Gastrocnemius medialis (tissue), 4 donors: ENCODE measurements at regions not wholly inside any gene's neighbourhood (a gene's known extent, or its start where the extent isn't known, plus 50 kb on each side); places are given as distances from the start of the nearest gene placed in this dataset.

ENCODE experiments used
- ATAC-seq, 2 donors: fragments of 150-250 bp; one replicate each; pipeline ENCODE4 v1.9.1; 2016
- DNase-seq, 2 donors: peaks; one replicate each; pipeline ENCODE4 v3.0.0-alpha.2; 2019
- H3K27ac ChIP-seq, 4 donors: fragments of 200-600 bp; sonication (generic); 1 replicate in 1 of 4; 2 replicates in 3 of 4; pipeline ENCODE4 v1.5.1; 2016 to 2018; ENCODE audit warnings: mild to moderate bottlenecking in 2 of 4, moderate library complexity in 1 of 4
- H3K27me3 ChIP-seq, 3 donors: fragments of 200-600 bp; sonication (generic) in 2 of 3; 1 replicate in 1 of 3; 2 replicates in 2 of 3; pipeline versions ENCODE4 v1.5.1 to v1.6.0; 2016 to 2019; ENCODE audit warnings: mild to moderate bottlenecking in 1 of 3, moderate library complexity in 1 of 3
- H3K36me3 ChIP-seq, 2 donors: fragments of 200-600 bp; sonication (generic) in 1 of 2; one replicate each; pipeline ENCODE4 v1.5.1; 2017 to 2018
- H3K4me1 ChIP-seq, 2 donors: fragments of 200-600 bp; sonication (generic) in 1 of 2; one replicate each; pipeline ENCODE4 v1.5.1; 2016 to 2017; ENCODE audit warnings: mild to moderate bottlenecking in 2 of 2
- H3K4me3 ChIP-seq, 4 donors: fragments of 200-600 bp; sonication (generic) in 3 of 4; 1 replicate in 1 of 4; 2 replicates in 3 of 4; pipeline ENCODE4 v1.5.1; 2016 to 2019; ENCODE audit warnings: mild to moderate bottlenecking in 2 of 4
- H3K9me3 ChIP-seq, 3 donors: fragments of 200-600 bp; sonication (generic) in 2 of 3; 1 replicate in 1 of 3; 2 replicates in 2 of 3; pipeline ENCODE4 v1.5.1; 2016 to 2019
- CTCF ChIP-seq, 5 experiments: fragments of 450-650 bp in 3 of 5; fragments of 200-600 bp in 2 of 5; sonication (generic) in 2 of 5; IDR thresholded peaks in 4 of 5; conservative IDR thresholded peaks in 1 of 5; 1 replicate in 4 of 5; 2 replicates in 1 of 5; pipeline ENCODE4 v1.5.1; 2016 to 2019; ENCODE audit warnings: antibody characterized with exemption in 5 of 5, mild to moderate bottlenecking in 3 of 5, moderate library complexity in 3 of 5
- POLR2A ChIP-seq, 2 donors: fragments of 450-650 bp; IDR thresholded peaks; one replicate each; pipeline ENCODE4 v1.6.1; 2017; ENCODE audit warnings: antibody characterized with exemption in 2 of 2, mild to moderate bottlenecking in 2 of 2, moderate library complexity in 2 of 2
- in situ Hi-C, 4 donors: fragments of 200-750 bp; cut with MboI; loops; one replicate each; pipeline versions ENCODE4 v1.15.0 to v1.8.0; 2017; ENCODE audit warnings: low sequenced_read_pairs in 4 of 4
- intact Hi-C: fragments of 100-400 bp; cut with DNase I; formaldehyde crosslinking; loops from one replicate; pipeline ENCODE4 v1.15.1; 2023; ENCODE audit warnings: low total_unique reads

GRCh38 chr4:57494821-57495220, 384.6 kb upstream of the IGFBP7 start:
- H3K36me3 ChIP-seq, result no peaks in the 10 kb centered on the region
- H3K4me1 ChIP-seq, result no peaks in the 10 kb centered on the region
- intact Hi-C loops (no loop called here), in situ Hi-C loops (no loop called here)
- no peak for TF ChIP-seq POLR2A (IDR thresholded peaks at IDR 0.05)
- H3K4me3 ChIP-seq, result no peak overlapping the region
- H3K27ac ChIP-seq, result no peak overlapping the region
- H3K27me3 ChIP-seq, result no peaks in the 10 kb centered on the region
- DNase-seq (no peak), ATAC-seq (no peak)
- no peaks in the 10 kb centered on the region for H3K9me3 ChIP-seq

DNA sequence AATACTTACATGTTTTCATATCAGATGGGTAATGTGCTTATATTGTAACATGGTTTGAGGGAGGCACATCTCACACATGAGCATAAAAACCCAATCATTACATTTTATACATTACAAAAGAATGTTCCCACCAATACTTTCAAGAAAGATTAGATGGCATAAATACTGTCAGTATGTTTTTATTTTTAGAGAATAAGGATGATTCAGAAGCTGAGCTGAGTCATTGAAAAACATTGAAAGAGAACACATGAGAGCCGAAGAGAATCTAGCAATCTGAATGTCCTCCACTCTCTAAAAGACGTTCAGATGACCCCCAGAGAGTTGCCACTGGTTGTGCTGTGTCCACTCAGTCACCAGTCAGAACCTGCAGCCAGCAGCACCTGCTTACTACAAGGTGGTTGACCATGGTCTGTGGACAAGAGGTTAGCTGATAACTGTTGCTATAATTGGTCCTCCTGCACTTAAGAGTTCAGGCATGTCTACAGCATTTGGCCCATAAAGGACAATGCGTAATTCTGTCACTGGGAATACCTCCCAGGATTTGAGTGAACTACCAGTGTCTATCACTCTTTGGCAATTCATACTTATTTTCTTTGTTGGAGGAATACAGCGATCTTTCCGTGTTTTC, 382.2 kb upstream of the IGFBP7 start:
- Histone ChIP-seq H3K36me3 (no peaks in the 10 kb centered on the region), H3K27me3 (no peaks in the 10 kb centered on the region), H3K9me3 (no peaks in the 10 kb centered on the region), H3K27ac (no peak overlapping the region), H3K4me1 (no peaks in the 10 kb centered on the region), H3K4me3 (no peak overlapping the region)
- TF ChIP-seq CTCF (IDR thresholded peaks at IDR 0.05 in 4 of 5, conservative IDR thresholded peaks at IDR 0.05 in 1 of 5), result no peak
- DNase-seq (no peak), ATAC-seq (no peak)
- in situ Hi-C loops, result no loop called here
- intact Hi-C loops, result no loop called here

DNA sequence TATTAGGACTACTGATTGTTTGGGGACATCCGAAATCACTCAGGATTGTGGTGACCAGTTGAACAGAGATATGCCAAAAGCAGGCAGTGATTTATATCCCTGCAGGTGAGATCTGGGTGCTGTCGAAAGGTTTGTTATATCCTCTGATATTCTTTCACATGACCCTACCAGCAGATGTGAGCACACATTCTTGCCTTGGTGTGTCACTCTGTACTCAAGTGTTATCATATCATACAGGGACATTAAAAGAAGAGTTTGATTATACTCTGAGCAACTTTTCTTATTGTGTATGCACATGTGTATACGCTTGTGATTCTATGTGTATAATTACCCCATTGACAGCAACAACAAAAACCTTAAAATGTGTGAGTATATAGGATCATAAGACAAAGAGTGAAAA, 381.2 kb upstream of the IGFBP7 start:
- no peaks in the 10 kb centered on the region for H3K9me3 ChIP-seq
- intact Hi-C loops, result no loop called here
- DNase-seq (no peak), ATAC-seq (no peak)
- H3K4me1 ChIP-seq, result no peaks in the 10 kb centered on the region
- no peak overlapping the region for H3K4me3 ChIP-seq
- no peak overlapping the region for H3K27ac ChIP-seq
- H3K27me3 ChIP-seq, result no peaks in the 10 kb centered on the region
- in situ Hi-C loops, result no loop called here
- TF ChIP-seq CTCF (IDR thresholded peaks at IDR 0.05 in 4 of 5, conservative IDR thresholded peaks at IDR 0.05 in 1 of 5) (no peak), POLR2A (IDR thresholded peaks at IDR 0.05) (no peak)
- H3K36me3 ChIP-seq, result no peaks in the 10 kb centered on the region

DNA sequence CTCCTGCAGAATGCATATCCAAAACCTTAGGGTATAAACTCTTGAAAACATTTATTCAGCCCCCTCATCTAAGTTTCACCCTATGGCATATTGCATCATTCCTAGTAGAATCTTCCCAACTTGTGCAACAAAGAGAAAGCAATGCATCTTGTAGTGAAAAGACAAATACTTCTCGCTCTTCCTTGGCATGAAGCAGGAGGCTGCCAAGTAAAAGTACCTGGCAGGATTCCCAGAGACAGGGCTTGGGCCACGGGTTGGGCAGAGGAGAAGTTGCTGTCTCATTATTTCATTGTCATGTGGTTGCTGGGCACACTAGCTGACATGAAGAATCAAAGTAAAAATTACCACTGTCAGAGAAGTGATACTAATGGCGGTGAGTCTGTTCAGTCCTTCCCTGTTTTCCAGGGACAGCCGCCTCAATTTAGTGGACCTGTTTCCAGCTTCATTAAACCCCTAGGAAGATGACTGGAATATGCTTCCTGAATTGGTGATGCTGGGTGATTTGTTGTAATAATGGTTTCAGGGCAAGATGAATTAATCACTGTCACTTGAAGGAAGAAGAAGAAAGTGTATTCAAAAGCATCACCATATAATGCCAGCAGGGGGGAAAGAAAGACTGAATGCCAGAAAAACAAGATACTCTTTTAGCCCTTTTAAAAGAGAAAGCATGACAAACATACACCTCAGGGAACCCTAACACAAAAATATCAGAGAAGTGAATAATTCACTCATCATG, 380.5 kb upstream of the IGFBP7 start:
- ATAC-seq (no peak), DNase-seq (no peak)
- in situ Hi-C loops (no loop called here), intact Hi-C loops (no loop called here)
- no peaks in the 10 kb centered on the region for H3K36me3 ChIP-seq
- no peak for TF ChIP-seq POLR2A (IDR thresholded peaks at IDR 0.05)
- no peak for TF ChIP-seq CTCF (IDR thresholded peaks at IDR 0.05 in 4 of 5, conservative IDR thresholded peaks at IDR 0.05 in 1 of 5)
- H3K9me3 ChIP-seq, result no peaks in the 10 kb centered on the region
- H3K27me3 ChIP-seq, result no peaks in the 10 kb centered on the region
- H3K27ac ChIP-seq, result no peak overlapping the region
- H3K4me1 ChIP-seq, result no peaks in the 10 kb centered on the region
- no peak overlapping the region for H3K4me3 ChIP-seq

DNA sequence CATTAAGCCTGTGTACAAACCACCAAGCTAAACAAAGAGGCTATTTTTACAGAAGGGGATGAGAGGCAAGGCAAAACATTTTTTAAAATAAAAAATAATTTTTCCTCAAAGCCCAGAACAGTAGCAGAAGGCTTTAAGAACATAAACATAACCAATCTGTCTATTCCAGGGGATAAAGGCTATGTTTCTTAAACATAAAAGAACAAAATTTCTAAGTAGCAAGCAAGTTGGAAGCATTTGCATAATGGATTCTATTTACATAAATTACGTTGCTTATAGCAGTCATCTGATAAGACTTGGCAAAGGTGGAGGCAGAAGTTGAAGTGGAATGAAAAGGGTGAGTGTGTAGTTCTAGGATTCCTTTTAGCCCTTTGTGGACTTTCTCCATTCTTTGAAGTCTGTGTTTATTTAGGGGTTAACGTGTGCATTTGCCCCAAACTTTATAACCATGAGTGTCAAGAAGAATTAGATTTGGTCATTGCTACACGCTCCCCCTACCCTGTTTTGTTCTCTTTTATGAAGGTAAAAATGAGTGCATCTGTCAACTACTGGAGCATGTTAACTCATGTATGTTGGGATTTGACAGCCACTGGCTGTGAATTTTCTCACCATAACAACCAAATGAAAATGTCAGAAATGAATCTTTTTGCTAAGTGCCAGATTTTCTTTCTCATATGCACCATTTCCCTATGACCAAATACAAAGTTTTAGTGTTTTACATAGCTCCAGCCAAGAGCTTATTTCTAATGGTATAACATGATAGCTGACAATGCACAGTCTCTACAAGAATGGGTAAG, 378.4 kb upstream of the IGFBP7 start:
- no peak for TF ChIP-seq POLR2A (IDR thresholded peaks at IDR 0.05)
- TF ChIP-seq CTCF (IDR thresholded peaks at IDR 0.05 in 4 of 5, conservative IDR thresholded peaks at IDR 0.05 in 1 of 5), result no peak
- intact Hi-C loops, result no loop called here

More for the DNA sequence above, 378.4 kb upstream of the IGFBP7 start:
- H3K9me3 ChIP-seq, result no peaks in the 10 kb centered on the region
- H3K4me1 ChIP-seq, result no peaks in the 10 kb centered on the region
- ATAC-seq (no peak), DNase-seq (no peak)
- in situ Hi-C loops, result no loop called here
- H3K4me3 ChIP-seq, result no peak overlapping the region
- no peaks in the 10 kb centered on the region for H3K27me3 ChIP-seq
- H3K27ac ChIP-seq, result no peak overlapping the region
- H3K36me3 ChIP-seq, result no peaks in the 10 kb centered on the region
